ENCODE measurements at regions not wholly inside any gene's neighbourhood (a gene's known extent, or its start where the extent isn't known, plus 50 kb on each side); places are given as distances from the start of the nearest gene placed in this dataset.

GRCh38 chr11:93902921-93903320 lies 52.5 kb upstream of the VSTM5 start:
- Mint-ChIP-seq H3K9me3 (peaks cover 0 to 5% of the 10 kb centered on the region in 2 donors), H3K36me3 (no peaks in the 10 kb centered on the region), H3K4me3 (no peak overlapping the region), H3K27me3 (ENCODE audit: low read depth in 2 of 2) (peaks cover 9 to 12% of the 10 kb centered on the region in 2 donors), H3K4me1 (no peaks in the 10 kb centered on the region), H3K27ac (no peak overlapping the region)
- DNase-seq (no peak), ATAC-seq (no peak)
- no peaks in the 10 kb centered on the region for H3K9me3 ChIP-seq (ENCODE audit: control insufficient read depth, insufficient read depth, low read length)
- no peaks in the 10 kb centered on the region for H3K4me1 ChIP-seq (ENCODE audit: control insufficient read depth, insufficient read depth, low read length)
- intact Hi-C loops (cut with micrococcal nuclease), result no loop called here
- TF ChIP-seq CTCF (IDR thresholded peaks at IDR 0.05), result no peak
- no peaks in the 10 kb centered on the region for H3K27me3 ChIP-seq (ENCODE audit: control insufficient read depth, insufficient read depth, low read length)
- WGBS (ENCODE audit: insufficient coverage), result 81% methylated on average over 5 of the region's 5 CpGs
- no peaks in the 10 kb centered on the region for H3K36me3 ChIP-seq (ENCODE audit: control insufficient read depth, insufficient read depth, low read length)
- no peak overlapping the region for H3K4me3 ChIP-seq (ENCODE audit: low read length)
- H3K27ac ChIP-seq (ENCODE audit: low read length), result no peak overlapping the region

- TF ChIP-seq CTCF (IDR thresholded peaks at IDR 0.05), result no peak
- no peaks in the 10 kb centered on the region for H3K36me3 Mint-ChIP-seq
- H3K4me1 ChIP-seq (ENCODE audit: control insufficient read depth, insufficient read depth, low read length), result no peaks in the 10 kb centered on the region
- no peak overlapping the region for H3K4me3 ChIP-seq (ENCODE audit: low read length)
- DNase-seq, result no peak
- no peaks in the 10 kb centered on the region for H3K4me1 Mint-ChIP-seq
- no peaks in the 10 kb centered on the region for H3K27me3 ChIP-seq (ENCODE audit: control insufficient read depth, insufficient read depth, low read length)
- no peak overlapping the region for H3K27ac ChIP-seq (ENCODE audit: low read length)
- no peak overlapping the region for H3K4me3 Mint-ChIP-seq
- H3K9me3 Mint-ChIP-seq, result peaks cover 0 to 5% of the 10 kb centered on the region in 2 donors
- peaks cover 1 to 10% of the 10 kb centered on the region in 2 donors for H3K27me3 Mint-ChIP-seq (ENCODE audit: low read depth in 2 of 2)
- 62% methylated on average over 6 of the region's 6 CpGs for WGBS (ENCODE audit: insufficient coverage)
- no peak overlapping the region for H3K27ac Mint-ChIP-seq
- no peak for ATAC-seq
- H3K36me3 ChIP-seq (ENCODE audit: control insufficient read depth, insufficient read depth, low read length), result no peaks in the 10 kb centered on the region
- H3K9me3 ChIP-seq (ENCODE audit: control insufficient read depth, insufficient read depth, low read length), result no peaks in the 10 kb centered on the region
- intact Hi-C loops (cut with micrococcal nuclease), result no loop called here
These were observed 53.6 kb upstream of the VSTM5 start for GRCh38 chr11:93903989-93904388.

- H3K4me1 ChIP-seq (ENCODE audit: control insufficient read depth, insufficient read depth, low read length), result no peaks in the 10 kb centered on the region
- H3K4me3 ChIP-seq (ENCODE audit: low read length), result no peak overlapping the region
- no peak overlapping the region for H3K27ac ChIP-seq (ENCODE audit: low read length)
- H3K4me1 Mint-ChIP-seq, result no peaks in the 10 kb centered on the region
- H3K9me3 Mint-ChIP-seq, result peaks cover 0 to 5% of the 10 kb centered on the region in 2 donors
- peaks cover 0 to 10% of the 10 kb centered on the region in 2 donors for H3K27me3 Mint-ChIP-seq (ENCODE audit: low read depth in 2 of 2)
- no peak overlapping the region for H3K4me3 Mint-ChIP-seq
- no peak for TF ChIP-seq CTCF (IDR thresholded peaks at IDR 0.05)
- H3K36me3 Mint-ChIP-seq, result no peaks in the 10 kb centered on the region
- WGBS (ENCODE audit: insufficient coverage), result 69% methylated on average over 2 of the region's 2 CpGs
- DNase-seq, result no peak
- no peak for ATAC-seq
- no peaks in the 10 kb centered on the region for H3K36me3 ChIP-seq (ENCODE audit: control insufficient read depth, insufficient read depth, low read length)
- intact Hi-C loops (cut with micrococcal nuclease), result no loop called here
- no peaks in the 10 kb centered on the region for H3K27me3 ChIP-seq (ENCODE audit: control insufficient read depth, insufficient read depth, low read length)
- no peaks in the 10 kb centered on the region for H3K9me3 ChIP-seq (ENCODE audit: control insufficient read depth, insufficient read depth, low read length)
- no peak overlapping the region for H3K27ac Mint-ChIP-seq
These were observed 54.3 kb upstream of the VSTM5 start for GRCh38 chr11:93904716-93905115.

- WGBS (ENCODE audit: insufficient coverage), result 37% methylated on average over 1 of the region's 3 CpGs
- Histone ChIP-seq H3K27me3 (ENCODE audit: control insufficient read depth, insufficient read depth, low read length) (no peaks in the 10 kb centered on the region), H3K27ac (ENCODE audit: low read length) (no peak overlapping the region), H3K4me3 (ENCODE audit: low read length) (no peak overlapping the region), H3K36me3 (ENCODE audit: control insufficient read depth, insufficient read depth, low read length) (no peaks in the 10 kb centered on the region), H3K9me3 (ENCODE audit: control insufficient read depth, insufficient read depth, low read length) (no peaks in the 10 kb centered on the region), H3K4me1 (ENCODE audit: control insufficient read depth, insufficient read depth, low read length) (no peaks in the 10 kb centered on the region)
- Mint-ChIP-seq H3K9me3 (peaks cover 0 to 5% of the 10 kb centered on the region in 2 donors), H3K27me3 (ENCODE audit: low read depth in 2 of 2) (peaks cover 0 to 10% of the 10 kb centered on the region in 2 donors), H3K4me1 (no peaks in the 10 kb centered on the region), H3K27ac (no peak overlapping the region), H3K4me3 (no peak overlapping the region), H3K36me3 (no peaks in the 10 kb centered on the region)
- intact Hi-C loops (cut with micrococcal nuclease), result no loop called here
- ATAC-seq (no peak), DNase-seq (no peak)
- no peak for TF ChIP-seq CTCF (IDR thresholded peaks at IDR 0.05)
These were observed 55.0 kb upstream of the VSTM5 start for GRCh38 chr11:93905384-93905783.
